ENCODE measurements at regions not wholly inside any gene's neighbourhood (a gene's known extent, or its start where the extent isn't known, plus 50 kb on each side); places are given as distances from the start of the nearest gene placed in this dataset.

- Mint-ChIP-seq H3K27ac (no peak overlapping the region), H3K36me3 (ENCODE audit: low read depth) (no peaks in the 10 kb centered on the region), H3K9me3 (peaks cover 40% of the 10 kb centered on the region), H3K27me3 (ENCODE audit: insufficient read depth) (no peaks in the 10 kb centered on the region), H3K4me3 (no peak overlapping the region), H3K4me1 (ENCODE audit: low read depth) (no peaks in the 10 kb centered on the region)
- TF ChIP-seq CTCF (IDR thresholded peaks at IDR 0.05) = no peak
- no peak for DNase-seq
These were observed 65.7 kb upstream of the MARCHF11 start for GRCh38 chr5:16245249-16245648.

- TF ChIP-seq CTCF (IDR thresholded peaks at IDR 0.05) = no peak
- H3K4me3 Mint-ChIP-seq = no peak overlapping the region
- H3K4me1 Mint-ChIP-seq (ENCODE audit: low read depth) = no peaks in the 10 kb centered on the region
- peaks cover 19% of the 10 kb centered on the region for H3K9me3 Mint-ChIP-seq
- no peaks in the 10 kb centered on the region for H3K27me3 Mint-ChIP-seq (ENCODE audit: insufficient read depth)
- H3K27ac Mint-ChIP-seq = no peak overlapping the region
- no peak for DNase-seq
- H3K36me3 Mint-ChIP-seq (ENCODE audit: low read depth) = no peaks in the 10 kb centered on the region
These were observed 58.4 kb upstream of the MARCHF11 start for GRCh38 chr5:16238018-16238417.

GRCh38 chr5:16234598-16234997, 55.0 kb upstream of the MARCHF11 start:
- H3K4me1 Mint-ChIP-seq (ENCODE audit: low read depth) = no peaks in the 10 kb centered on the region
- no peak overlapping the region for H3K4me3 Mint-ChIP-seq
- H3K9me3 Mint-ChIP-seq = peaks cover 4% of the 10 kb centered on the region; the same call in 1 of the 2 replicates
- no peak overlapping the region for H3K27ac Mint-ChIP-seq
- no peaks in the 10 kb centered on the region for H3K27me3 Mint-ChIP-seq (ENCODE audit: insufficient read depth)
- no peak for TF ChIP-seq CTCF (IDR thresholded peaks at IDR 0.05)
- DNase-seq = no peak
- H3K36me3 Mint-ChIP-seq (ENCODE audit: low read depth) = no peaks in the 10 kb centered on the region

- no peaks in the 10 kb centered on the region for H3K4me1 Mint-ChIP-seq (ENCODE audit: low read depth)
- TF ChIP-seq CTCF (IDR thresholded peaks at IDR 0.05) = no peak
- no peak overlapping the region for H3K4me3 Mint-ChIP-seq
- no peak overlapping the region for H3K27ac Mint-ChIP-seq
- no peak for DNase-seq
- peaks cover 4% of the 10 kb centered on the region; the same call in 1 of the 2 replicates for H3K9me3 Mint-ChIP-seq
- no peaks in the 10 kb centered on the region for H3K36me3 Mint-ChIP-seq (ENCODE audit: low read depth)
- H3K27me3 Mint-ChIP-seq (ENCODE audit: insufficient read depth) = no peaks in the 10 kb centered on the region
These were observed 54.1 kb upstream of the MARCHF11 start for GRCh38 chr5:16233730-16234129.

GRCh38 chr5:16229357-16229940, 49.9 kb upstream of the MARCHF11 start:
- no peak overlapping the region for H3K27ac Mint-ChIP-seq
- H3K4me1 Mint-ChIP-seq (ENCODE audit: low read depth) = no peaks in the 10 kb centered on the region
- no peaks in the 10 kb centered on the region for H3K36me3 Mint-ChIP-seq (ENCODE audit: low read depth)
- DNase-seq = no peak
- H3K4me3 Mint-ChIP-seq = no peak overlapping the region
- no peaks in the 10 kb centered on the region for H3K27me3 Mint-ChIP-seq (ENCODE audit: insufficient read depth)
- no peak for TF ChIP-seq CTCF (IDR thresholded peaks at IDR 0.05)
- H3K9me3 Mint-ChIP-seq = peaks cover 4% of the 10 kb centered on the region; the same call in 1 of the 2 replicates
